ENCODE measurements at regions not wholly inside any gene's neighbourhood (a gene's known extent, or its start where the extent isn't known, plus 50 kb on each side); places are given as distances from the start of the nearest gene placed in this dataset.

DNA sequence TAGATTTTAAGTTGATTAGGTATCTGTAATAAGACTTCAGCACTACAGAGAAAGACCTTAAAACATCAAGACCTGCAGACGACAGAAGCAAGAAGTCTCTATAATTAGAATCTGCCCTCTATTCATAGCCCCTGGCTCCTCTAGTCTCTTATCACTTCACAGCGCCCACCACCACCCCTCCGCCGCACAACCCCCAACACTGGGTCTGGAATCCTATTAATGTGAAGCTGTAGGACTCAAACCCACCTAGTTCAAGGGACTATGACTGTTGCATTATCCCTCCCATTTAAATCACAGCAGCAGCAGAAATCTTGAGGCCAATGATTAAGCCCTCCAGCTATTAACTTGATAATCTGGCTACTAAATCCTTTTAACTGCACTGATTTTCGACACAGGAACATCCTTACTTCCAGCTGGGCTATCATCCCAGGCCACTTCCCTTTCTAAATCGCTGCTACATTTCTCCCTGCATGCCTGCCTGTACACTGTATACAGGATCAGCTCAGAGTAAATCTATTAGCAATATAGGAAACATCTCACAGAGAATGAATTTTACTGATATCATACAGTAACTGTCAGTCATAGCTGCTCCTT is 159.5 kb upstream of the GRAMD2B start:
- no peaks in the 10 kb centered on the region for H3K27me3 ChIP-seq (ENCODE audit: control insufficient read depth, insufficient read depth, low read length, poor library complexity, severe bottlenecking)
- no peaks in the 10 kb centered on the region for H3K36me3 ChIP-seq (ENCODE audit: control insufficient read depth, insufficient read depth, low read length)
- no peaks in the 10 kb centered on the region for H3K4me1 ChIP-seq (ENCODE audit: control insufficient read depth, insufficient read depth, low read length)
- no peak overlapping the region for H3K27ac ChIP-seq (ENCODE audit: insufficient read depth, low read depth, low read length, poor library complexity, severe bottlenecking)
- H3K9me3 ChIP-seq (ENCODE audit: control insufficient read depth, low read length) = no peaks in the 10 kb centered on the region
- H3K4me3 ChIP-seq (ENCODE audit: insufficient read depth, low read depth, low read length) = no peak overlapping the region
- 74 to 80% methylated on average over 6 of the region's 6 CpGs for WGBS, 2 experiments

- Histone ChIP-seq H3K27ac (ENCODE audit: insufficient read depth, low read depth, low read length, poor library complexity, severe bottlenecking) (no peak overlapping the region), H3K36me3 (ENCODE audit: control insufficient read depth, insufficient read depth, low read length) (no peaks in the 10 kb centered on the region), H3K9me3 (ENCODE audit: control insufficient read depth, low read length) (no peaks in the 10 kb centered on the region), H3K4me3 (ENCODE audit: insufficient read depth, low read depth, low read length) (no peak overlapping the region), H3K27me3 (ENCODE audit: control insufficient read depth, insufficient read depth, low read length, poor library complexity, severe bottlenecking) (no peaks in the 10 kb centered on the region), H3K4me1 (ENCODE audit: control insufficient read depth, insufficient read depth, low read length) (no peaks in the 10 kb centered on the region)
- 69 to 72% methylated on average over 4 of the region's 4 CpGs for WGBS, 2 experiments
Observed at GRCh38 chr5:126265917-126266316, 157.3 kb upstream of the GRAMD2B start.

- Histone ChIP-seq H3K27ac (ENCODE audit: insufficient read depth, low read depth, low read length, poor library complexity, severe bottlenecking) (no peak overlapping the region), H3K9me3 (ENCODE audit: control insufficient read depth, low read length) (no peaks in the 10 kb centered on the region), H3K36me3 (ENCODE audit: control insufficient read depth, insufficient read depth, low read length) (no peaks in the 10 kb centered on the region), H3K4me1 (ENCODE audit: control insufficient read depth, insufficient read depth, low read length) (no peaks in the 10 kb centered on the region), H3K4me3 (ENCODE audit: insufficient read depth, low read depth, low read length) (no peak overlapping the region), H3K27me3 (ENCODE audit: control insufficient read depth, insufficient read depth, low read length, poor library complexity, severe bottlenecking) (no peaks in the 10 kb centered on the region)
- WGBS, 2 experiments = 91 to 93% methylated on average over 4 of the region's 4 CpGs
Observed at GRCh38 chr5:126267438-126267837, 155.8 kb upstream of the GRAMD2B start.

- H3K36me3 ChIP-seq (ENCODE audit: control insufficient read depth, insufficient read depth, low read length) = no peaks in the 10 kb centered on the region
- H3K4me3 ChIP-seq (ENCODE audit: insufficient read depth, low read depth, low read length) = no peak overlapping the region
- H3K27me3 ChIP-seq (ENCODE audit: control insufficient read depth, insufficient read depth, low read length, poor library complexity, severe bottlenecking) = no peaks in the 10 kb centered on the region
- no peaks in the 10 kb centered on the region for H3K4me1 ChIP-seq (ENCODE audit: control insufficient read depth, insufficient read depth, low read length)
- WGBS, 2 experiments = 91 to 92% methylated on average over 3 of the region's 3 CpGs
- H3K27ac ChIP-seq (ENCODE audit: insufficient read depth, low read depth, low read length, poor library complexity, severe bottlenecking) = no peak overlapping the region
- no peaks in the 10 kb centered on the region for H3K9me3 ChIP-seq (ENCODE audit: control insufficient read depth, low read length)
Observed at GRCh38 chr5:126268697-126269315, 154.4 kb upstream of the GRAMD2B start.

DNA sequence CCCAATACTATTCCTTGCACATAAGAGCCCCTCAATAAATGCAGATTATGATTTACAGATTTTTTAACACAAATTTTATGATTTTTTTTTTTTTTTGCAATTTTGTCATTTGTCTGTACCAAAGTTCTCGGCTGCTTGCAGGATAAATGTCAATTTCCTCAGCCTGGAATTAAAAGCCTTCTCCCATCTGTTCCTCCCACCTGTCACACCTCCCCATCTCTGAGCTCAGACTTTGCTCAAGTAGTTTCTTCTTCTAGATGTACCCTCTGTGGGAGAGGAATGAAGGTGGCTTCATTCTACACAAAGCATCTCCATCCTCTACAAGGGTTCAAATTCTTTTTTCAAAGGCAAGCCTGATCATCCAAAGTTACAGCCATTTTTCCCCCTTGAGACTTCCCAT is 153.7 kb upstream of the GRAMD2B start:
- 90 to 100% methylated on average over 1 of the region's 1 CpG for WGBS, 2 experiments
- no peaks in the 10 kb centered on the region for H3K36me3 ChIP-seq (ENCODE audit: control insufficient read depth, insufficient read depth, low read length)
- H3K27me3 ChIP-seq (ENCODE audit: control insufficient read depth, insufficient read depth, low read length, poor library complexity, severe bottlenecking) = no peaks in the 10 kb centered on the region
- H3K9me3 ChIP-seq (ENCODE audit: control insufficient read depth, low read length) = no peaks in the 10 kb centered on the region
- no peaks in the 10 kb centered on the region for H3K4me1 ChIP-seq (ENCODE audit: control insufficient read depth, insufficient read depth, low read length)
- no peak overlapping the region for H3K4me3 ChIP-seq (ENCODE audit: insufficient read depth, low read depth, low read length)
- H3K27ac ChIP-seq (ENCODE audit: insufficient read depth, low read depth, low read length, poor library complexity, severe bottlenecking) = no peak overlapping the region

DNA sequence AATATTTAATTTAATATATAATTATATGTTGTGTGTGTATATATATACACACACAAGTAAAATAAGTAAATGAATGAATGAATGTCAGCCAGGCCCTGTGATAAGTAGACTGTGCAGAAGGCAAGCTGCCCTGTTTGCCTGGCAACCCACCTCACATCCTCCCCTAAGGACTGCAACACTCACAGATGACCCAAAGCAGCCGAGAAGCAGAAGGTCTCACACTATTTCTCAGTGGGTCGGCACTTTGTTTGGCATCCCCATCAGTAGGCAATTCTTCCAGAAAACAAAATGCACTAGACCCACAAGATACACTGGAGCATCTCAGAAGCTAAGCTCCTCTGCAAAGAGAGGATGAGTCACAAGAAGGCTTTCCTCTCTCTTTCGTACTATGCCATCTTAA is 152.1 kb upstream of the GRAMD2B start:
- Histone ChIP-seq H3K27ac (ENCODE audit: insufficient read depth, low read depth, low read length, poor library complexity, severe bottlenecking) (no peak overlapping the region), H3K27me3 (ENCODE audit: control insufficient read depth, insufficient read depth, low read length, poor library complexity, severe bottlenecking) (no peaks in the 10 kb centered on the region), H3K4me1 (ENCODE audit: control insufficient read depth, insufficient read depth, low read length) (no peaks in the 10 kb centered on the region), H3K36me3 (ENCODE audit: control insufficient read depth, insufficient read depth, low read length) (no peaks in the 10 kb centered on the region), H3K4me3 (ENCODE audit: insufficient read depth, low read depth, low read length) (no peak overlapping the region), H3K9me3 (ENCODE audit: control insufficient read depth, low read length) (no peaks in the 10 kb centered on the region)
- 91 to 99% methylated on average over 3 of the region's 3 CpGs for WGBS, 2 experiments

GRCh38 chr5:126274076-126274762 is 149.0 kb upstream of the GRAMD2B start:
- no peaks in the 10 kb centered on the region for H3K9me3 ChIP-seq (ENCODE audit: control insufficient read depth, low read length)
- no peaks in the 10 kb centered on the region for H3K36me3 ChIP-seq (ENCODE audit: control insufficient read depth, insufficient read depth, low read length)
- no peaks in the 10 kb centered on the region for H3K27me3 ChIP-seq (ENCODE audit: control insufficient read depth, insufficient read depth, low read length, poor library complexity, severe bottlenecking)
- no peaks in the 10 kb centered on the region for H3K4me1 ChIP-seq (ENCODE audit: control insufficient read depth, insufficient read depth, low read length)
- no peak overlapping the region for H3K4me3 ChIP-seq (ENCODE audit: insufficient read depth, low read depth, low read length)
- 93 to 96% methylated on average over 1 to 2 of the region's 2 CpGs for WGBS, 2 experiments
- no peak overlapping the region for H3K27ac ChIP-seq (ENCODE audit: insufficient read depth, low read depth, low read length, poor library complexity, severe bottlenecking)

- no peak overlapping the region for H3K27ac ChIP-seq (ENCODE audit: insufficient read depth, low read depth, low read length, poor library complexity, severe bottlenecking)
- no peaks in the 10 kb centered on the region for H3K36me3 ChIP-seq (ENCODE audit: control insufficient read depth, insufficient read depth, low read length)
- H3K27me3 ChIP-seq (ENCODE audit: control insufficient read depth, insufficient read depth, low read length, poor library complexity, severe bottlenecking) = no peaks in the 10 kb centered on the region
- no peaks in the 10 kb centered on the region for H3K9me3 ChIP-seq (ENCODE audit: control insufficient read depth, low read length)
- H3K4me3 ChIP-seq (ENCODE audit: insufficient read depth, low read depth, low read length) = no peak overlapping the region
- 92% methylated on average over 3 of the region's 3 CpGs for WGBS, 2 experiments
- H3K4me1 ChIP-seq (ENCODE audit: control insufficient read depth, insufficient read depth, low read length) = no peaks in the 10 kb centered on the region
Observed at GRCh38 chr5:126274763-126275125, 148.5 kb upstream of the GRAMD2B start.

- H3K36me3 ChIP-seq (ENCODE audit: control insufficient read depth, insufficient read depth, low read length) = no peaks in the 10 kb centered on the region
- no peaks in the 10 kb centered on the region for H3K4me1 ChIP-seq (ENCODE audit: control insufficient read depth, insufficient read depth, low read length)
- no peaks in the 10 kb centered on the region for H3K9me3 ChIP-seq (ENCODE audit: control insufficient read depth, low read length)
Observed at GRCh38 chr5:126277762-126278161, 145.4 kb upstream of the GRAMD2B start.

DNA sequence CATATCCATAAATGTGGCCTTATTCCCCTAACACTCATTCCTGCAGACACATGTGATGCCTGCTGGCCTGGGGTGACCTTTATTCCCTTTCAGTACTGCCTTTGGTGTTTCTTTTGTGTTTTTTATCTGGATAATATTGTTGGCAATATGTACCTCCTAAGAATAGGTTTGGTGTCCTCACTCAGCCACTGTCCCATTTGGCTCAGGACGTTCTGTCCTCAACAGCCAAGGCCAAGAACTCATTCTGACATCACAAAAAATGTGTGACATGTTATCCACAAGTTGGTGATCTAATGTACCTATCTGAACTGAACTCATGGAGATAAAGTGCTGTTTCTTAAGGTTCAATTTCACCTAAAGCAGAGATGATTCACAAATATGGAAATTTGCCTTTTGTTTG is 142.9 kb upstream of the GRAMD2B start:
- Histone ChIP-seq H3K9me3 (ENCODE audit: control insufficient read depth, low read length) (no peaks in the 10 kb centered on the region), H3K4me1 (ENCODE audit: control insufficient read depth, insufficient read depth, low read length) (no peaks in the 10 kb centered on the region), H3K27me3 (ENCODE audit: control insufficient read depth, insufficient read depth, low read length, poor library complexity, severe bottlenecking) (no peaks in the 10 kb centered on the region), H3K36me3 (ENCODE audit: control insufficient read depth, insufficient read depth, low read length) (no peaks in the 10 kb centered on the region), H3K27ac (ENCODE audit: insufficient read depth, low read depth, low read length, poor library complexity, severe bottlenecking) (no peak overlapping the region), H3K4me3 (ENCODE audit: insufficient read depth, low read depth, low read length) (no peak overlapping the region)
- WGBS, 2 experiments = 79 to 93% methylated on average over 1 of the region's 1 CpG

More at GRCh38 chr5:126277762-126278161, 145.4 kb upstream of the GRAMD2B start:
- no peaks in the 10 kb centered on the region for H3K27me3 ChIP-seq (ENCODE audit: control insufficient read depth, insufficient read depth, low read length, poor library complexity, severe bottlenecking)
- no peak overlapping the region for H3K4me3 ChIP-seq (ENCODE audit: insufficient read depth, low read depth, low read length)
- H3K27ac ChIP-seq (ENCODE audit: insufficient read depth, low read depth, low read length, poor library complexity, severe bottlenecking) = no peak overlapping the region

All from ectodermal cell (in vitro differentiated cells).